GM21619 (cell line): ENCODE measurements at regions not wholly inside any gene's neighbourhood (a gene's known extent, or its start where the extent isn't known, plus 50 kb on each side); places are given as distances from the start of the nearest gene placed in this dataset.
"Not testable (repeated sequence)": the region's sequence is repeated elsewhere in the genome, so short reads cannot be mapped to it uniquely, and the experiment has no call there.

Source experiments
- ATAC-seq: cut with Tn5 transposase; IDR thresholded peaks from one replicate; pipeline ENCODE4 v1.9.1; 2021; ENCODE audit not compliant: unreplicated experiment

DNA sequence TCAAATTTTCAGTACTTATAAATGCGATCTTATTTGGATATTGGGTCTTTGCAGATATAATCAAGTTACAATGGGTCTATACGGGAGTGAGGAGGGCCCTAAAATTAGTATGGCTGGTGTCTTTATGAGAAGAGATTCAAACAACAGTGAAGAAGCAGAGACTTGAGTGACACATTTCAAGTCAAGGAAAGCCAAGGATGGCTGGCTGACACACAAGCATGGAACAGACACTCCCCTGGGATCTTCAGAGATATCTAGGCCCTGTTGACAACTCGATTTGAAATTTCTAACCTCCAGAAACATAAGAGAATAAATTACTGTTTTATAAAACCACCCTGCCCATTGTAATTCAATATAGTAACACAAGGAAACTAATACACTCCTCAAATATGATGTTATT lies 1886.0 kb upstream of the PCDH7 start:
- no peak for ATAC-seq

DNA sequence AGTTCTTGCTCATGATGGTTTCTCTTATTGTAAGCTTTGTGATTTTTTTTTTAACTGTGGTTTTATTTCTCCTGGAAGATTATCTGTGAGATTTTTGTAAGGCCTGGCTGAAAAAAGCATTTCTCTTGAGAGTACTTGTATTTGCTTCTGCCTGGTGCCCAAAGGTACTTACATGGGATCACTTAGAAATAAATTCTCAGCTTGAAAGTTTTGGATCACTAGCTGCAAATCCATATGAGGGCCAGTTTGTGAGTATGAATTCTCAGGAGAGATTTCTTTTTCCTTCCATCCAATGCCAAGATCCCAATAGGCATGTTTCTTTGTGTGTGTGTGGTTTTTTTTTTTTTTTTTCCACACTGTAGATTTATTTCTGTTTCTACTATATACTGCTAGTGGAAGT lies 1884.7 kb upstream of the PCDH7 start:
- ATAC-seq = no peak

DNA sequence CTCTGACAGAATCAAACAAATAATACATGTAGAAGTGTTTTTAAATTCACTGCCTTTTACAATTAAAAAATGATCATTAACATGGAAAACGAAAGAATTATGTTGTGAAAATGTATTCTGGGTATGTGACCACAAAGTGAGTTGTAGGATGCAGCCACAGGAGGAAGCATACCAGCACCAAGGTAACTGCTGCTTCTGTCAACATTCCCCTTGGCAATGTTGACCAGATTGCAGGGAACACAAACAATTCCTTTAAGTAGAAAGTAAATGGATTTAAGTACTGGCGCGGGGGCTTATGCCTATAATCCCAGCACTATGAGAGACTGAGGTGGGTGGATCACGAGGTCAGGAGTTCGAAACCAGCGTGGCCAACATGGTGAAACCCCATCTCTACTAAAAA lies 1877.9 kb upstream of the PCDH7 start:
- no peak for ATAC-seq

DNA sequence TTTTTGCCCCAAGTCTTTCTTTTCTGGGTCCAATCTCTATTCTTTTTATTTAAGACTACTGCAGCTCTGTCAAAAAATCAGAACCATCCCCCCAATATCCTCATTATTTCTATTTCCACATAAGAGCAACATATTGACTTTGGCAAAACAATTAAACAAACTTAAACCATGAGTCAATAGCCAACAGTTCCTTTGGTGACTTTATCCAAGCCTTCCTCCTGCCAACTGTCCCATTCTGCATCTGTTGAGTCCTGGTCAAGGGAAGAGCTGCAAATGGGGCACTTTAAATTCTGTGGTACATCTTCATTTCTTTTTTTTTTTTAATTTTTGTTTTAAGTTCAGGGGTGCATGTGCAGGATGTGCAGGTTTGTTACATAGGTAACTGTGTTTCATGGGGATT lies 1875.0 kb upstream of the PCDH7 start:
- ATAC-seq = no peak

DNA sequence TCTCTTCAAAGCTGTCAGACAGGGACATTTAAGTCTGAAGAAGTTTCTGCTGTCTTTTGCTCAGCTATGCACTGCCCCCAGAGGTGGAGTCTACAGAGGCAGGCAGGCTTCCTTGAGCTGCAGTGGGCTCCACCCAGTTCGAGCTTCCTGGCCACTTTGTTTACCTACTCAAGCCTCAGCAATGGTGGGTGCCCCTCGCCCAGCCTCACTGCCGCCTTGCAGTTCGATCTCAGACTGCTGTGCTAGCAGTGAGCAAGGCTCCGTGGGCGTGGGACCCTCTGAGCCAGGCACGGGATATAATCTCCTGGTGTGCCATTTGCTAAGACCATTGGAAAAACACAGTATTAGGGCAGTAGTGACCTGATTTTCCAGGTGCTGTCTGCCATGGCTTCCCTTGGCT lies 1863.1 kb upstream of the PCDH7 start:
- not testable (repeated sequence) for ATAC-seq

DNA sequence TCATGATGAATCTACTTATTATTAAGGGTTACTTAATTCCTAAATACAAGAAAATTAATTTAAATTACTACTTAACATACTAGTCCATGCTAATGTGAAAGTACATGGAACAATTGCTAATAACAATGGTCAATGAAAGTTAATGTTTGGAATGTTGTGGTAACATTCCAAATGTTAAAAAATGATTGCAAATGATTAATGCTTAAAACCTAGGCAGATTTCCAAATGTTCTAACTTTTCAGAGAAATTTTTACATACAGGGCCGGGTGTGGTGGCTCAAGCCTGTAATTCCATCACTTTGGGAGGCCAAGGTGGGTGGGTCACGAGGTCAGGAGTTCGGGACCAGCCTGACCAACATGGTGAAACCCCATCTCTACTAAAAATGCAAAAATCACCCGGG lies 1851.3 kb upstream of the PCDH7 start:
- ATAC-seq = no peak

DNA sequence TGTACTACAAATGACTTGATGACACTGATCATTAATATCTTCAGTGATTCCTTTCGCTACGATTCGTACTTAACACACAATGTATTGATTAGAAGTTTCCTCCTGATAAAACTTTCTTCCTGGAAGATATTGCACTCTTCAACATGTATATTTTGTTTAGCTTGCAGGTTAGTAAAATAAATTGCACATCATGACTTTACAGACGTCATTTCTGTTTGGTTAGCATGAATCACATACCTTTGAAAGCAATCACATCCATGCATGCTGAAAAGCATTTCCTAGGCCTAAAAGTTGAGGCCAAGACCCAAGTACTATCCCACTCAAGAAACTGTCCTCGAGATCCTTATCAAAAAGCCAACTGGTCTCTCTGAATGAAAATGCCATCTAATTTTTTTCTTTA lies 1841.0 kb upstream of the PCDH7 start:
- ATAC-seq = no peak

DNA sequence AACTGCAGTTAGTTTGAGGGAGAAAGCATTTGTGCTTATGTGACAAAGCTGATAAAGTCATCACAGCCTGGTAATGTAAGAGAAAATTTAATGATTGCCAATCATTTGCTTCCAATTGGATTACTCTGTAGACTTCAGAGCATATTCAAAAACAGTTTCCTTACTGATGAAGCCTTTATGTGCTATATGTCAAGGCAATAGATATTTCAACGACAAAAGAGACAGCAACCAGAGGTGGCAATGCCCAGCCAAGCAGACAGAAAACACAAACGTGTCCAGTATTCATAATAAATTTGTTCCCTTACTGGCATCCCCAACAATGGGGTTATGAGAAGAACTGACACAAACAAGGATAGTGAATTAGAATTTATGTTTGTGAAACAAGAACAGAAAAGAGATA lies 1840.3 kb upstream of the PCDH7 start:
- no peak for ATAC-seq

DNA sequence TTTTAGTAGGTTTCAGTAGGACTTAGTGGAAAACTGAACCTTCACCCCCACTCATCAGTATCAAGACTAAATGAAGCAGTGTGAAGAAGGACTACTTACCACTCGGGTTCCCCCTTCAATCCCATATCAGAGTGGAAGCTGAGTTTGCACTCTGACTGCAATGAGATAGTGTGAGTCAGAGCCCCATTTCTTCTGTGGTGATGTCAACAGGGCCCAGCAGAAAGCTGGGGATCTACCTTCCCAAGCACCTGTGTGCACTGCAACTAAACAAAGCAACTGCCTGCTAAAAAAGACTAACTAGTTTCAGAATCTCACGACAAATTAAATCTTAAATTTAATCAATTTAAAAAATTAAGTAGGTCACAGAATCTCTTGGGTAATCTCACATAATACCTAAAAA lies 1837.0 kb upstream of the PCDH7 start:
- no peak for ATAC-seq

DNA sequence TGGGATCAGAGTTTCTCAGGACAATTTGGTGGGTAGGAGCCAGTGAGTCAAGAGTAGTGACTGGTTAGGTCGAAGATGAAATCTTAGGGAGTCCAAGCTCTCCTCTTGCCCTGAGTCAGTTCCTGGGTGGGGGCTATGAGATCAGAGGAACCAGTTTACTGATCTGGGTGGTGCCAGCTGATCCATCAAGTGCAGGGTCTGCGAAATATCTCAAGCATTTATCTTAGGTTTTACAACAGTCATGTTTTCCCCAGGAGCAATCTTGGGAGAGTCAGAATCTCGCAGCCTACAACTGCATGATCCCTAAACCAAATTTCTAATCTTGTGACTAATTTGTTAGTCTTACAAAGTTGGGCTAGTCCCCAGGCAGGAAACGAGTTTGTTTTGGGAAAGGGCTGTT lies 1833.2 kb upstream of the PCDH7 start:
- no peak for ATAC-seq

DNA sequence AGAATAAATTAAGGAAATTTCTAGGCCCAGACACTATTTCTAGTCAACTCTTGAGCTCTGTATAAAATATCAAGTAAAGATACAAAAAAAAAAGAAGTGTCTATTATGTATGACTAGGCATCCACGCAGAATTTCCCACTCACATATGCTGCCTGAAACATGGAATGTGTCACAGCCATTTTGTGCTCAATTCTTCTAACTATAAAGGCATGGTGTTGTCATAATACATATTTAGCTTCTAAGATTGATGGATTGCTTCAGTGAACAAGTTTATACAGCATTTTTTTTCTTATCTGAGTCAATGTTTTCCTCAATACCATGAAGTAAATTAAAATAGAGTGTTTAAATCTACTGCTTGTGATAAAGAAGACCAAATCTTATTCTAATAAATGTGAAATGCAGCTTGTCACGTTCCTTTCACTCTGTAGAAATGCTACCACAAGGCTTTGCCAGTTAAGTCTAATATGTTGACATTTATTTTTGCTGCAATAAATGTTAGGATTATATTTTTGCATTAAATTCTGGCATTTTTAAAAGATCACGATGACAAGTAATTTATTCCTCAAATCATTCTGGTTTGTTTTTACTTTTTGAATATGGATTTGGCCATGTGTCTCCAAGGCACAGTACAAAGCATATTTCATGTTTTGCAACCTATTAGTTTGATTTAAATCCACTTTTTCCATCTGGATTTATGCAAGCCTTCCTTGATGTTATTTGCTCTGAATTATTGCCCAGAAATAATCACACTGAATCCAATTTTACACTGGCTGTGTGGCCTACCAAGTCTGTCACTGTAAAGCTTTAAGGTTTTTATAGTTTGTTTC lies 1829.0 kb upstream of the PCDH7 start:
- no peak for ATAC-seq

DNA sequence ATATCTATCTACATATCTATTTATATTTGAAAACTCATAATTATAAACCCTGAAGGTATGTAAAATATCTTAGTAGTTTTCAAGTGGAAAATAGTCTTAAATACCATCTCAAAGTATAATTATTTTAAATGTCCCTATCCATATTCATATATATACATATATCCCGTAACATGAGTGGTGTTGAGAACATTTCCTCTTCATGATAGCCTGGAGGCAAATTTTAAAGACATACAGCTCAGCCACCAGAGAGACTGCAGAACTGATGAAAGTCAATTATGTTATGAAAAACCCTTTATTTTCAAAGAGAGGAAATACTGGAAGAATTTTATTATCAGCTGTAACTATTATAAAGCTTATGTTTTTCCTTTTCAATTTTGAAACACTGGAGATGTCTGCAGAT lies 1806.7 kb upstream of the PCDH7 start:
- ATAC-seq = no peak

DNA sequence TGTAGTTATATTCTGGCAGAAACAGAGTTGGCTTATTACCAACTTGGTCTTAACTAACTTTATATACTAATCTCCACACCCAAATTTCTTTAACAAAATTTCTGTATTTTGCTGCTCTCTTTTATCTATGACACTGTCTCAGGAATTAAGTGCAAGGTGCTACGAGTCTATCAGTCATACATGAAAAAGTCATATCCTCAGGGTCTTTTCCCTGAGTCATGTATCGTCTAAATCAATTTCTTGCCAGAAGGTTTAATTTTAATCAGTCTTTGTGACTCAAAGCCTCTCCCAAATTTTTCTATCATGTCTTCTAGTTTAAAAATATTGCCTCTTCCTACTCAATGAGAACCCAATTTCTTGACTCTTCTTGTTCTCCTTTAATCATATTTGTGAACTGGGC lies 1803.6 kb upstream of the PCDH7 start:
- ATAC-seq = no peak

DNA sequence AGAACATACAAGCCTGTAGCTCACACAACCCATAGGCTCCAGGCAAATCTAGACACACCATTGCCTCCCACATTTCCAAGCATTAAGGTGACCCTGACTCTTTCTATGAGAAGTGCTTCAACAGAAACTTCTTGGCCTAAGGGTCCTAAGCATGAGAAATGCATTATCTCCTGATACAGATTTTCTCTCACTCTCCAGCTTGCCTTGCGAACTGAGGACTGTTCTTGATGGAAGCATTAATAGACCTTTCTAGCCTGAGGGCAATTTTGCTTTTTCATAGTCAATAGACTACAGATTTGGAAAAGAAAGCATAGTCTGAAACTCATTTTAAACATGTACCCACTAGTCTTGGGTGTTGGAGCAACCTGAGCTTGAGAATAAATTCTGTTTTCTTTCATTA lies 1801.3 kb upstream of the PCDH7 start:
- no peak for ATAC-seq

DNA sequence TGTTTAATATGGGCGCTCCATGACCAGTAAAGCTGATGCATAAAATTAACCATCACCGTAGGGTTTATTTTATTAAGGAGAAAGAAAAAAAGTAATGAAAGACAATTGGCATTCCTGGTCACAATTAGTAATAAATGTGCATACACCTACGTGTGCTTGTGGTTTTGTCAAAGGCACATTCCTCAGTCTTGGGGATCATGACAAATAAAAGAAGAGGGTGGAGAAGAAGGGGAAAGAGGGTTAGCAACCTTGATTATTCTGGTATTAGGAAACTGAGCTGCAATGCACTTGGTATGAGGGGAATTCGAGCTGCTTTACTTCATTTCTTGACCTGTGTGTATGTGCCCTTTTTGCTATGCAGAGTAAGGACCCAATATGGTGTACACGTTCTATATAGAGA lies 1798.3 kb upstream of the PCDH7 start:
- no peak for ATAC-seq

DNA sequence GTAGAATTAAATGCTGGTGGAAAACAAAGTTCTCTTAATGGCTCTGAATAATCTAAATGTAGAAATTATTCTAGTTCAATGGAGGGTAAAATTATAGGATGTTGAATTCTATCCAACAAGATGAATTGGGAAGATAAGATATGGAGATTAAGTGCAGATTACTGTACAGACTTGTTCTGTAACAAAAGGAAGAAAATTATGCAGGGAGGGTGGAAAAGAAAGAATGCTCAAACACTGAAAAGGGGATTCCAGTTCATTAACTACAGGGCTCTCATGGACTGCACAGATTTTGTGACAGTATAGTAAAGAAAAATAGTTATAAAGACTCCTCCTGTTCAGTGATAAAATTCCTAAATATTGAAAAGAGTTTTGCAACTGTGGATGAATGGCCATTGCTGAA lies 1794.0 kb upstream of the PCDH7 start:
- no peak for ATAC-seq

DNA sequence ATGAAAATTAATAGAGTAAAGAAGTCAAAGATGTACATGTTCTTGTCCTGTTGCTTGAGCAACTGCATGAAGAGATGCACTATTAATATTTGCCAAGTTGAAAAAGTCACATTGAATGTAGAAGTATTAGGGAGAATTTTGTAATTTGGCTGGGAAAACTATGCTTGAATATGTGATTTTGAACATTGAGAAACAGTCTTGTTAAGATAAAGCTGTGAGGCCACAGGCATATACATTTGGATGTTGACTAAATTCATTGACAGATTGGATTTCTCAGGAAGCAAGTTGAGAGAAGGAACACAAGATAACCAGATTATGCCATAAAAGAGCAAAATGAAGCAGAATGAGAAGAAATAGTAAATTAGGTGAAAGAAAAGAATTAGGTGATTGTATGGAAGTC lies 1777.5 kb upstream of the PCDH7 start:
- ATAC-seq = no peak

DNA sequence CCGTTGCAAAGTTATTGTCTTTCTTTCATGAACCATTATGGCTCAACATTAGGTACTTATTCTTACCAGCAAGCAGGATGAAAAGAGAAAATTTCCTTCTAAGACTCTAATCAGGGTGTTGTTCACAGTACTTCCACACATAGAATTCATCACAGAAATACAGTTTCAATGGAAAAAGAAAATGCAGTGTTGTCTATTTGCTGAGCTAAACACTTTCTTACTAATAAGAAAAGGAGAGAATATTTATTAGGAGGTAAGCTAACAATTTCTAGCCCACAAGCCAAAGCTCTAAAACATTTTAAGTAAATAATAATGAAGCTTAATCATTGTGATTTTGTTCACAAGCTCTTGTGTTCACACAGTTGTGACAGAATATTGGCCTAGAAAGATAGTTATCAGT lies 1772.8 kb upstream of the PCDH7 start:
- ATAC-seq = no peak

DNA sequence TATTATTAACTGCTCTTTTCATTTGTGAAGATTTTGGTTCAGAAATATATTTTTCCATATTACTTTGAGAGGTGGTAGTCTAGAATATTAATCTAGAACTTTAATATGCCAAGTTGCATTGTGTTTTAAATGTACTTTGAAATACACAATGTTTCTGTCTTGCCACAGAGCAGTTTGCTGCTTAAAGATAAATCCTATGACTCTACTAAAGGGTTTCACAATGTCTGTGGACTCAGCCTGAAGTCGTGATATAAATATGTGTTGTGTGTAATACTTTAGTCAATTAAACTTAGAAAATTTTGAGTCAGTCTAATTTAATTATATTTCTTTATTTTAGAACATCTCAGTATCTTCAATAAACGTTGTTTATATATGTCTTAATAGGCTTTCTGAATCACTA lies 1771.7 kb upstream of the PCDH7 start:
- no peak for ATAC-seq

DNA sequence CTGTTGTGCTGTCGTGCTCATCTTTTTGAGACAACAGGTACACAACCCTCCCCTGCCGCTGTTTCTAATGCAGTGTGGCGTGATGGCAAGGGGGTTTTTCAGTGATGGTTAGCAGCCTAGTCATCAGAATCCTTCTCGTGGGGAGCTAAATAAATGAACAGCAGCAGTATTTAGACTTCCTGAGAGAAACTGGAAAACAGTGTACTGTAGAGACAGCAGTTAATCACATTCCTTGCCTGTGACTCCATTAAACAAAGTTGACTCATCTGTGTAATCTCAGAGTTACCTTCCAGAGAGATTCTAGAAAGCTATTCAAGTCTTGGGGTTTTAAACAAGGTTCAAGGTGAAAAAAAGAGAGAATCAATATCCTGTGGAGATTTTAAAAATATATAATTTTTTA lies 1753.2 kb upstream of the PCDH7 start:
- ATAC-seq = no peak

DNA sequence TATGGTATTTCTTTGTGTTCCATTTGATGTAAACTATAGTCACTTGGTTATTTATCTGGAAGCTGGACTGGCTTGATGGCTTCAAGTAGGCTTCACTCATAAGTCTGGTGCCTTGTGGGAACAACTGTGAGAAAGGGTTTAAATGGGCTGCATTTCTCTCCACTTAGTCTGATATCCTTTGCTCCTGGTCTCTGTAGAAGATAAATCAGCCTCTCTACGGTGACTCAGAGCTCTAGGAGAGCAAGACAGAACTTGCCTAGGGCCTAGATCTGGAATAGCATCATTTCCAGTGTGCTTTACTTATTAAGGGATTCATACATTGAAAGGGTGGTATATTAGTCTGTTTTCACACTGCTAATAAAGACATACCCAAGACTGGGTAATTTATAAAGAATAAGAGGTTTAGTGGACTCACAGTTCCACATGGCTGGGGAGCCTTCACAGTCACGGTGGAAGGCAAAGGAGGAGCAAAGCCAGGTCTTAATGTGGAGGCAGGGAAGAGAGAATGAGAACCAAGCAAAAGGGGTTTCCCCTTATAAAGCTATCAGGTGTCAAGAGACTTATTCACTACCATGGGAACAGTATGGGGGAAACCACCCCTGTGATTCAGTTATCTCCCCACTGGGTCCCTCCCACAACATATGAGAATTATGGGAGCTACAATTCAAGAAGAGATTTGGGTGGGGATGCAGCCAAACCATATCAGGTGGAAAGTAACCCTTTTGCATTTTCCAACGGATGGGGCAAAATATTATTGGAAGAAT lies 1746.4 kb upstream of the PCDH7 start:
- no peak for ATAC-seq

DNA sequence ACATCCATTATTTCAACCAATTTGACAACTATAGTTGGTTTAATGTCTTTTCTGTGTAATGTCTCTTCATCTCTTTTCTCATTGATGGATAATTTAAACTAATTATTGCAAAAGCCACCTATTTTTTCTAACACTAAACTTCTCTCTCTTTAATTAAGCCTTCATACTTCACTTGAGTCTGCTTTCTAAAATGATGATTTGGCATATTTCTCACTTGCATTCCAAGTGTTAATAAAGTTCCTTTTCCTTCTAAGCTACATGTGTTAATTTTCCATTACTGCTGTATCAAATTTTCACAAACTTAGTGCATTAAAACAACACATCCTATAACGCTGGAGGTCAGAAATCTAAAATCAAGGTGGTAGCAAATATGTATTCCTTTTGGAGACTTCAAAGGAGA lies 1743.8 kb upstream of the PCDH7 start:
- ATAC-seq = no peak

DNA sequence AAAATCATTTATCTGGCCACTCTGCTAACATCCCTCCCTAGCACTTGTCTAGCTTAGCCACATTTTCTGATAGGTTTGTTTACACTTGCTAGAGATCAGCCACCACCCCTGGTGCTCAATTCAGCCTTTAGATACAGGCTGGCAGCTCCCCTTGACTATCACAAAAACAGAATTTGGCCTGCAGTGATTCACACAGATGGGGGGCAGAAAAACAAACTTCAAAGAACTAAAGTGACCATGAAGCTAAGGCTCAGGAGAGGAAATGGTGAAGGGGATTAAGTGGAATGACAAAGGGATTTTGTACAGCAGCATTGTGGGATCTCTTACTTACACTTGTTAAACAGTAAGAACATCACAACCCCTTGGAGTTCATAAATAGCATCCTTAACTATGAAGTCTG lies 1718.0 kb upstream of the PCDH7 start:
- ATAC-seq = no peak
